HG02938 (cell line): ENCODE measurements at regions not wholly inside any gene's neighbourhood (a gene's known extent, or its start where the extent isn't known, plus 50 kb on each side); places are given as distances from the start of the nearest gene placed in this dataset.

ENCODE experiments used
- ATAC-seq: cut with Tn5 transposase; IDR thresholded peaks from one replicate; pipeline ENCODE4 v1.9.1; 2021; ENCODE audit warnings: mild to moderate bottlenecking, moderate library complexity; ENCODE audit not compliant: unreplicated experiment

DNA sequence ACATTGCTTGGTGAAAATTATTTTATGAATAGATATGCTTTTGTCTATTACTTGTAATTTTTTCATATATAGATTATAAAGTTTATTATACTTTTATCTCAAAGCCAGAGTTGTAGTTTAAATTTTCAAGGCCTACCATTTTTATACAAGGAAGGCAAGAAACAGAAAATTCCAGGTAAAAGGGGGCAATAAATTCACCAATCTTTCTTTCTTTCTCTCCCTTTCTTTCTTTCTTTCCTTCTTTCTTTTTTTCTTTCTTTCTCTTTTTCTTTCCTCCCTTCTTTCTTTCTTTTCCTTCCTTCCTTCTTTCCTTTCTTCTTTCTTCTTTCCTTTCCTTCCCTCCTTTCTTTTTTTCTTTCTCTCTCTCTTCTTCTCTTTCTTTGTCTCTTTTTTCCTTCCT is 529.4 kb downstream of the PCDH17 start:
- ATAC-seq = no peak

DNA sequence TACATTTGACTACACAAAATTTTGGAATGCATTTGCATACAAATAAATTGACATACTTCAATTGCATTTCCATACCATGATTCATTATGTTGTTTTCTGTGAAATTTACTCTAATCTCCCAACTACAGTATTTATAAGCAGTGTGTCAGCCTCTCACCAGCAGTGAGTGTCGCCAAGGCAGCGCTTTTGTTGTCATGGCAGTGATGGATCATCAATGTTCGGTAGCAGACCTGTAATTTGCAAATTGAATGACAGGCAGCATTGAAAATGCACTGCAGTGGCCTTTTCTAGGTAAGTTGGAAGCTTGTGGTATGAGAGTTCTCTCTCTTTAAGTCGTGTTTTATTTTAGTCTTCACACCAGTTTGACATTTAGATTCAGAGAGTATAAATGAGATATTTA is 534.1 kb downstream of the PCDH17 start:
- ATAC-seq = no peak

DNA sequence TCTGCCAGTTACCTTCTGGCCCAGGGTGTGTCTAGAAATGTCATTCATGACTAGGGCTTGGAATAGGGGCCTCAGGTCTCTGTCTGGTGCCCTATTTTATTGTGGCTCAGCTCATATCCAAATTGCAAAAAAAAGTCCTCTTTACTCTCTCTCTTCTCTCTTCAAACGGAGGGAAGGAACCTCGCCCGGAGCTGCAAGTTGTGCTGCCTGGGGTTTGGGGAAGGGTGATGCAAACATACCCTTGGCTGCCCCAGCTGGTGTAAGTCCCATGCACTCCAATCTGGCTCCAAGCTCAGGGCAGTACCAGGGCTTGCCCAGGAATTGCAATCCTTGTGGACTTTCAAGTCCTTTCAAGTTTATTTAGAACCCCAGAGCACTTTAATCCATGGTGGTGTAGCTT is 549.6 kb downstream of the PCDH17 start:
- ATAC-seq = no peak

DNA sequence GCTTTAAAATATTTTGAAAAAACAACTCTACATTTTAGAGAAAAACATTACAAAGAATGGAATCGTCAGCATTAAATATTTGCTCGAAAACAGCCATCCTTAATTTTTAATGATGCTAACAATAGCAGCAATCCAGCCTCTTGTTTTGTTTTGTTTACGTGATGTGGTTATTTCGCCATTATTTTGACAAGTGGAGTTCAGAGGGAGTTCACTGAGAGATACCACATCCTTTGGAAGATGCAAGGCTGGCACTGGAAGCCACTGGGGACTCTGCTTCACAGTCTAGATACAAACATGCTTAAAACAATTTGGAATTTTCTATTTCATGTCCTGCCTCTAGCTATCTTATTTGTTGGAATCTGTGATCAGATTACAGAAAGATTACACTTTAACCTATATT is 556.3 kb downstream of the PCDH17 start:
- ATAC-seq = no peak

DNA sequence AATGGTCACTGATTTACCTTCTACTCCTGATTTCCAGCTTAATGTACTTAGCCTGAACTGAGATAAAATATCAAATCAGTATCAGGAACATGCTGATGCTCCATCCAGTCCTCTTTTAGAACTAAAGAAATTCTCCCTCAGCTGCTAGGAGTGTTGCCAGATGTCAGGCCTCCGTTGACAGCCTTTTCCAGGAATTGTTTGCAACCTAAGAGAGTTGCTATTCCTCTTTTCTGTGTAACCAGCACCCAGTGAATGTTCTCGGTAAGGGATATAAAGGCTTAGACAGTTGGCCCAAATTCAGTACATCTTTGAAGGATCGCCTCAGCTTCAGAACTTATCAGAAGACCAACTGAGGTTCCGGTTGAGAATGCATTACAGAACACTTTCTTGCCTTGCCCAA is 559.0 kb downstream of the PCDH17 start:
- ATAC-seq = no peak

DNA sequence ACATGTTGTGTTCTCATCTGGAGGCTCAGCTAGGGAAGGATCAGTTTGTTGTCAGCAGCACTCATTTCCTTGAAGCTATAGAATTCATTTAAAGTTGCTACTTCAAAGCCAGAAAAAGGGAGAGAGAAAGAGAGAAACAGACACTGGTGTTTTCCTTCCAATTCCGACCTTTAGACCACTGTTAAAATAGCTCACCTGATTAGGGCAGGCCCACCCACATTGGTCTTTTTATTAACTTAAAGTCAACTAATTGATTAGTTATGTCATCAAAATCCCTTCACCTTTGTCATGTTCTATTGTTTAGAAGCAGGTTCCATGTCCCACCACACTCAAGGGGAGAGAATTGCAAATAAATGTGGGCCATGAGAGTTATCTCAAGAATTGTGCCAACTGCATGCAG is 560.2 kb downstream of the PCDH17 start:
- ATAC-seq = no peak

DNA sequence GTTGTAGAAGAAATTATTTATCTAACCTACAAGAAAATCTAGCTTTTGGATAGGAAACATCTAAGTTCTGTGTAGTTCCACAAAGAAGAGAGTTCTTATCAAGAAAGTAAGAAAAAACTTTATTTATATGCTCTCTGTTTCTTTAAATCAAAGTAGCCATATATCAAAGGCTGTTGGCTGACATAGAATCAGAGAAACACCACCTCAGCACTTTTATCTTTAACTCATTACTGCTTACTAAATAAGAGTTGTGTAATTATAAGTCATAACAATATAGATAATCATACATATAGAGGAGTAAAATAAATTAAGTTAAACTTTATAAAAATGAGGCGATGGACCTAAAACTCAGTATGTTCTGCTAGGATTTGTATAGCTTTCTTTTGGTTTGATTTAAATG is 570.6 kb downstream of the PCDH17 start:
- ATAC-seq = no peak

DNA sequence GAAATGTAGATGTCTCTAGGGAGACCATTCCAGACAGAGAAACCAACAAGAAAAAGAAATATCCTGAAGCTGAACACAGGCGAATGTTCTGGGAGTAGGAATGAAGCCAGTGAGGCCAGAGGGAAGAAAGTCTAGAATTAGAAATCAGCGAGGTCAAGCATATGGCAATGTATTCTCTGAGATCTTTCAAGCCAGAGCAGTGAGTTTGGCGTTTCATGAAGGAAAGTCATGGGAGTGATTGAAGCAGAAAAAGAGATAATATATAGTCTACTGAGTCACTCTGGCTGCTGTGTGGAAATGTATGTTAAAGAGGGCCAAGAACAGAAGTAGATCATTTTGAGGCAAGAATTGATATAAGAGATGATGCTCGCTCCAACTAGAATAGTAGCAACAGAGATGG is 576.0 kb downstream of the PCDH17 start:
- no peak for ATAC-seq

DNA sequence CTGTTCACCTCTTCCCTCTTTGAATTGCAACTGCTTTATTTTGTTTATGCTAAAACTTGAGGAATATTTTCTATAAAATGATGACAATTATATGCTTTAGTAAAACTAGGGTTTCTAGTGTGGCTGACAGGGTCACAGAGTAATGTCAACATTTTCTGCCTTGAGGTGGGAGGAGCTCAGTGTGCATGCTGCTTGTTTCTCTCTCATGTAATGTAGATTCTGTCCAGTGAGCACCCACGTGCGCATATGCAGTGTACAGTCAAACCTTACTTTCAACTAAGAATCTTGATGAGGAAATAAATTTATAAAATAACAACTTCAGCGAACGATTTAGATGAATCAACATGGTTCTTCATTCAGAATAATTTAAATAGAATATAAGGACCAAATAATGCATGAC is 603.9 kb downstream of the PCDH17 start:
- ATAC-seq = no peak

DNA sequence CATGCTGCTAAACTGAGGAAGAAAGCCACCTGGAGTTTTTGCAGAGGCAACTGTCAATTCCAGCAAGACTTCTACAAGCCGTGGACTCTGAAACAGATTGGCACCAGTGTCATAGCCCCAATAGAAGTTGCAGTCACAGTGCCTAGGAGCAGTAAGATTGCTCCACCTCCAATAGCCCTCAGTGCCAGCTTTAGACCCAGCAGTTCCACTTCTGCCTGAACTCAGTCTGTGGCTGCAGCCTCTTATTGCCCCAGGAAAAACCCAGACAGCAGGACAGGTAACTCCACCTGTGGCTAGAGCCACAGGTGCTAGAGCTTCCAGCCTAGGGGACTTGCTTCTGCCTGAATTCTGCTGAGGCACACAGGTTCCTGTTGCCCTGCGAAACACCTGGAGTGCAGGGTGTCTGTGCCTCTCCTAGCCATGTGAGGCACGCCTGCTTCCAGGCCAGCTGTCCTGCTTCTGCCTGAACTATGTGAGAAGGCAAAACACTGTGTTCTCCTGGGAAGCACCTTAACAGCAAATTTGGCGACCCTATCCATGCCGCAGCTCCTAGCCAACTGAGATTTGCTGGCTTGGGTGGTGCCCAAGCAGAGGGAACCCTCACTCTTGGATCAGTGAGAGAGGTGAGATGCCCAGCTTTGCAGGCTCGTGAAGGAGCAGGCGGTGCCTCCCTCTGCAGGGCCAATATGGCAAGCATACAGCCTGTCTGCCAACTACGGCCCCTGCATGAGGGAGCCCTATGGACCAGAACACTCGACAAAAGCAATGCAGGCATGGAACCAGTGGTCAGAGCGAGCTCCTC is 607.6 kb downstream of the PCDH17 start:
- no peak for ATAC-seq

DNA sequence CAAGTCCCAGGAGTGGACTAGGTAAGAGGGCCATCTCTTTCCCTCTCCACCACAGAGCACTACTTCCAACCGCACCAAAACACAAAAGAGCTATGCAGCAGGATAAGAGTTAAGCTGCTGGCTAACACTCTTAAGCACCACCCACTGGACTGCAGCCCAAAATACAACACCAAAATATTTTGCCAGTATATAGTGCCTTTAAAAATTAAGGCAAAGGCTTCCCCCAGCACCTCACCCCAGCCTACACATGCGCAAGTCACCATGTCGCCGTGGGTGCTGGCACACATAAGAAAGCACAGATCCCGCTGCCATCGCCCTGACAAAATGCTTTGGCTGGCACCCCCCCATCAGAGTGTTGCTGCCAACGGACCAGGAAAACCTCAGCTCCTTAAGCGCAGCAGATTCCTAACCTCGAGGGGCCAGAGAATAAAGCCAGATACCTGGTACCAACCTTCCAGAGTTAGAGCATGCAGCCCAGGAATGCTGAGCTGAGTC is 608.3 kb downstream of the PCDH17 start:
- ATAC-seq = no peak

DNA sequence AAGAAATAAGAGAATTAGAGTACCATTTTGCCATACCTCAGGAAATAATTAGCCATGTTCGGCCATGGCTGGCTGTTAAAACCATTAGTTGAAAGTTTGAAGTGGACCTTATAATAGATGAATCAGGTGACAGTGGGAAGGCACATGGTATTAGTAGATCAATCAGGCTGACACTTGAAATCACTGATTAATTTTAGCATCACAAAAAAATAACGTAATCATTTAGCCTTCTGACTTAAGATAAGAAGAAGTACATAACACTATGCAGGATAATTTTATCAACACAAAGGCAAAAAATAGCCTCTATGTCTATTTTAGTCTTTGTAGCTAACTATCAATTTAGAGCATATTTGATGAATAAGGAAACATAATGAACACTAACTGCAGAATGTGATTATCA is 615.5 kb downstream of the PCDH17 start:
- no peak for ATAC-seq

DNA sequence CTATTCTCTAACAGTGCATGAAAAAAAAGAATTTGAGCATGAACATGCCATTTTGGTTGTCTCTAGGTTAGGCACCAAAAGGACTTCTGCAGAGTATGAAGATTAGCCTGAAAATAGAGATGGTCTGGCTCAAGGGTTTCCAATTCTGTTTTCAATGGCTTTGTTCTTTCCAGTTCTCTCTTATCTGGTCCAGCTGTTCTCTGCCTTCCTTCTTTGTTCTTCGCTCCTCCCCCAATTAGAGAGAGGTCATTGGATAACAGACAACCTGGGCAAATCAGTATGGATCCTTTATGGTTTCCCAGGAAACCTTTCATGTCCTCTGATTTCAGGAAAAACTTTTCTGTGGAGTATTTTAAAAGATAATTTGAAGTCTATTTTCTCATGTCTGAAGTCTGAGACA is 623.4 kb downstream of the PCDH17 start:
- ATAC-seq = no peak

DNA sequence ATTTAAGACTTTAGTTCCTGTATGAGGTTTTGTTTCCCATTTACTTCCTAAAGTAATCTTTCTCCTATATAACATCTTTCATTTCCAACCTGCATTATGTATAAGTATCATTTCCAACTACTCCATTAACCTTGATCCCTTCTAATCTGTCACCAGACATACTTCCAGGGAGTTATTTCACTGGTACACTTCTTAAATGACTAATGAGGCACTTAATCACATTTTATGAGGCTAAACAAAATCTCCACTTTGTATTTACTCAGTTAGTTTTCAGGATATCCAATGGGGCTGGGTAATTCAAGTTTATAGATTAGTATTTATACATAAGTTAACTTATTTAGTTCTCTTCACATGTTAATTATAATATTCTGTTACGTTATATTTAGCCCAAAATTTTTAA is 634.7 kb downstream of the PCDH17 start:
- no peak for ATAC-seq

DNA sequence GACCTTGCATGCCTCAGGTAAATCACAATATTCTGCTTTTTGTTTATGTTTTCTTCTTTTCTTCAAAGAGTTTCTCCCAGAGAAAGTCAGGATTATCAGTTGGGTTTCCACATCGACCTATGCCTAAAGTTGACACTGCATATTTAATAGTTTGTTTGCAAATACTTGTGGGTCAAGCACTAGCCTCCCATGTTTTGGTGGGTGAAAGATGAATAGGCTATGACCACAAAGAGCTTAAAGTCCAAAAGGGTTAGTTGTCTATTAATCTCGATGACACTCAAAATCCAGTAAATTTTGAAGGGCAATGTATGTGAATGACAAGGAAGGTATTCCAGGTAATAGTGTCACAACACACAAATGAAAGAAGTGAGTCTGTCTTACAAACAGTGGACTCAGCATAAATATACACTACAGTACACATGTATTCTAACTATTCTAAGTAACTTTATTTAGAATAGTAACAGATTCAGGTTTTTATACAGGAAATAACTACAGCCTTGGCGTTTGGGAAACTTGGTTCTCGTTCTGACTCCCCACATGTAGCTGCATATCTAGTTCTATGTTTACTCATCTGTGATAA is 667.1 kb downstream of the PCDH17 start:
- ATAC-seq = no peak

DNA sequence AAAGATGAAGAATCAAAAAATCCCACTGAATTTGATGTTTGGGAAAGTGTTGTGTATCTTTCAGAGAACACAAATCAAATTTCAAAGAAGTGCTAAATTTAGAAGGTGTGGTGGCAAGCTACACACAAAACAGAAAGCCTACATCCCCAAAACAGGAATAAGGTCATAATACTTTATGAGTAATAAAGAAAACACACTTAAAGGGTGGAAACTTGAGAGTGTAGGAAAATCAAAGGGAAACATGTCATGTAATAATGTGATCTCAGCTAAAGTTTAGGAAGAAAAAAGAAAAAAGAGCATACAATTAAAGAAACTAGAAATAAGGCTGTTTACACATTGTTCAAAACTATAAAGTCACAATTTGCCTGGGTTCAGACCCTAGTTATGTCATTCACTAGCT is 668.7 kb downstream of the PCDH17 start:
- ATAC-seq = no peak

DNA sequence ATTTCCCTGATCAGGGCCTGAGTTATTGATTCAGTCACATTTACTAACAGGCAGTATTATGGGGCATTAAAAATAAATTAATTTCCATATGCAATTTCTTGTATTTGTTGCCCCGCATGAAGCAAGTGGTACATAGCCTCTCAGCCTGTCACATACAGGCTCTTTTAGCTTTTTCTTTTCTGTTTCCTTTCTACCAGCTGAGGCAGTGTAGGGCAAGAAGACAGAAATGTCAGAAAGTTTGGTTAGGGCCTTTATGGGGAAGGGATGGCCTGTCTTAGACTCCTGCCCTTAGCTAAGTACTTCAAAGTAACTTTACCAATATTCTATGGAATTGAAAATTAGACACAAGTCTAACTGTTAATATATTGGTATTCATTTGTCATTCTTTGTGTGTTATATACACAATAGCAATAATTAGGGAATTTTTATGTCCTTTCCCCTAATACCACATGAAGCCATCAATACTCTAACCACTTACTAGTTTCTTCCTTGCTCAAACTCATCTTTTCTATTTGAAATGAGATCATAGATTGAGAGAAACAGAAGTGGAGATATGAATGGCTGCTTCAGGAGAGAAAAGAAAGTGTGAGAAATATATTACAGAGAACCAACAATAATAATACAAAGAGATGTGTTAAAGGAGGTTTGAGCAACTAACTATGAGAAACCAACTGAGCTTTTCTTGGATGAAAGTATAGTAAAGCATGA is 669.6 kb downstream of the PCDH17 start:
- no peak for ATAC-seq

DNA sequence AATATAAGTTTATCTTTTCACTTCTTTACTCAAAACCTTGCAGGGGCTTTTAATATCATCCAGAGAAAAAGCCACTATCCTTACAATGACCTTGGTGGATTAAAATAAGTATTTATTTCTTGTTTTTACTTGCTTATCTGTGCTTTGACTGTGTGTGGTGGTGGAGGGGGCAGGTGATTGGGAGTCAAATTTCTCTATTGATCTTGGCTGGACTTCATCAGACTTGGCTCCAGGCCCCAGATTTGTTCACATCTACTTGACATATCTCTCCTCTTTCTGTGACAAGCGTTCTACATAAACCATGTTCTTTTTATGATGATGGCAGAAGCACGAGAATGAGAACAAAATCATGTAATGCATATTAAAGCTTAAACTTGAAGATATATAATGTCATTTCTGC is 670.8 kb downstream of the PCDH17 start:
- no peak for ATAC-seq

DNA sequence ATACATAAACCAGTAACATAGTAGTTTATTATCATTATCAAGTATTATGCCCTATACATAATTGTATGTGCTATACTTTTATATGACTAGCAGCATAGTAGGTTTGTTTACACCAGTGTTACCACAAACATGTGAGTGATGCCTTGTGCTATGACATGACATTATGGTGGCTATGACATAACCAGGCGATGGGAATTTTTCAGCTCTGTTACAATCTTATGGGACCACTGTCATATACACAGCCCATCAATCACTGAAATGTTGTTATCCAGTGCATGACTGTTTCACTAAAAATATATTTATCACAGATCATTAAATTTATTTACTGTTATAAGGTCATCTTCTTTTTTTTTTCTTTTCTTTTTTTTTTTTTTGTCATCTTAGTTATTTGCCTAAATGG is 674.5 kb downstream of the PCDH17 start:
- ATAC-seq = no peak

DNA sequence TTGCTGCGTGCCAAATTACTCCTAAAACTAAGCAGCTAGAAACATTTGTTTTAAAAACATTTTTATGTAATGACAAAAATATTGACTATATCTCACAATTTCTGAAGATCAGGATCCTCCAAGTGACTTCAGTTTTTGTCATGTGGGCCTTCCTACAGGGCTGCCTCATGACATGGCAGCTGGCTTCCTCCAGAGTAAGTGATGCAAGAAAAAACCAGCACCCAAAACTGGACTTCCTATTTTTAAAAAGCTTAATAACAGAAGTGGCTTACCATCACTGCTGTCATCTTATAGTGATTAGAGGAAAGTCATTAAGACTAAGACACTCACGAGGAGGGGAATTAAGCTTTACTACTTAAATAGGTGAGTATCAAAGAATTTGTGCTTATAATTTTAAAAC is 681.7 kb downstream of the PCDH17 start:
- ATAC-seq = no peak

DNA sequence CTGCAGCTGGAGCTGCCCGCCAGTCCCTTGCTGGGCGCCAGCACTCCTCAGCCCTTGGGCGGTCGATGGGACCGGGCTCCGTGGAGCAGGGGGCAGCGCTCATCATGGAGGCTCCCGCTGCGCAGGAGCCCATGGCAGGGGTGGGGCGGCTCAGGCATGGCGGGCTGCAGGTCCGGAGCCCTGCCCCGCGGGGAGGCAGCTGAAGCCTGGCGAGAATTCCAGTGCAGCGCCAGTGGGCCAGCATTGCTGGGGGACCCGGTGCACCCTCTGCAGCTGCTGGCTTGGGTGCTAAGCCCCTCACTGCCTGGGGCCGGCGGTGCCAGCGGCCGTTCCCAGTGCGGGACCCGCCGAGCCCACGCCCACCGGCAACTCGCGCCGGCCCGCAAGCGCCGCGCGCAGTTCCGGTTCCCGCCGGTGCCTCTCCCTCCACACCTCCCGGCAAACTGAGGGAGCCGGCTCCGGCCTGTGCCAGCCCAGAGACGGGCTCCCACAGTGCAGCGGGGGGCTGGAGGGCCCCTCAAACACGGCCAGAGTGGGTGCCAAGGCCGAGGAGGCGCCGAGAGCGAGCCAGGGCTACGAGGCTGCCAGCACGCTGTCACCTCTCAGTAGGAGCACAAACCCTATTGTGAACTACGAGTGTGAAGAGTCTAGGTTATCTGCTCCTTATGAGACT is 687.1 kb downstream of the PCDH17 start:
- no peak for ATAC-seq

DNA sequence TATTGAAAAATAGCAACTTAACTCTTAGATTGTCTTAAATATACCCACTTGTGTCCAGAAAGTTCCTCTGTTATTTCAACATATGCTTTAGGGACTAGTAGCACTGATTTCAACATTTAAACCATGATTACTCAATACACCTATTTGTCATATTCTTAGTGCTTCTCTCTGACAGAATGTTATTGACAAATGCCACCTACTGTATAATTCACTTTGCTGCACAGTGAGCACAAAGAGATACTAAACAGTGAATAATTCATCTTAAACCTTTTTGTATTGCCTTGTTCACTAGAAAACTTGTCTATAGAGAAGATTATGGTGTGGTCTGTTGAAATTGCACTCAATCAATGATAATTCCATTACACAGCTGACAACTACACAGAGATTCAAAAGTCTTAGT is 692.6 kb downstream of the PCDH17 start:
- no peak for ATAC-seq
